GM12878 (cell line): ENCODE measurements at regions not wholly inside any gene's neighbourhood (a gene's known extent, or its start where the extent isn't known, plus 50 kb on each side); places are given as distances from the start of the nearest gene placed in this dataset.

ENCODE experiments used
- ATAC-seq: fragments of 200-7000 bp; cut with Tn5 transposase; 3 replicates; pipeline ENCODE4 v1.9.1; 2020; ENCODE audit warnings: mild to moderate bottlenecking, moderate library complexity
- BruUV-seq: library from RNA; stranded (reverse); fragments of 400-500 nt; replicated peaks from 2 replicates; lab custom pipeline; 2021; lab: Mats Ljungman, UMichigan
- CTCF ChIA-PET: fragments of 300-600 bp; sonication (Branson Sonifier 250); formaldehyde crosslinking; extraction: SDS; loops from one replicate; lab custom pipeline; 2021; ENCODE audit warnings: inconsistent platforms; lab: Yijun Ruan, JAX
- POLR2A ChIA-PET: fragments of 350-600 bp; formaldehyde crosslinking; extraction: SDS; loops from one replicate; lab custom pipeline; 2021; ENCODE audit warnings: inconsistent platforms; lab: Charles Lee
- RAD21 ChIA-PET: fragments of 300-600 bp; sonication (Branson Sonifier 250); formaldehyde crosslinking; loops from one replicate; lab custom pipeline; 2023; ENCODE audit warnings: antibody characterized with exemption; ENCODE audit not compliant: unreplicated experiment; lab: Charles Lee
- SMC1A ChIA-PET: fragments of 300-600 bp; sonication (Branson Sonifier 250); formaldehyde crosslinking; loops from one replicate; lab custom pipeline; 2023; ENCODE audit not compliant: unreplicated experiment, uncharacterized antibody; lab: Charles Lee
- DNase-seq: peaks from one replicate; pipeline ENCODE4 v3.0.0-alpha.2; 2011; ENCODE audit warnings: low read depth, low spot score
- FAIRE-seq: peaks from 3 replicates; lab custom pipeline; 2011; peaks lifted over from hg19 to GRCh38; lab: Jason Lieb, UNC
- H2AFZ ChIP-seq: 2 replicates; pipeline ENCODE4 v1.6.0; 2011; ENCODE audit warnings: low read depth, low read length, control low read depth; ENCODE audit not compliant: control insufficient read depth
- H3K27ac ChIP-seq: 2 replicates; pipeline ENCODE4 v1.5.1; 2011; ENCODE audit warnings: control low read depth; ENCODE audit not compliant: control insufficient read depth, insufficient read depth
- H3K27me3 ChIP-seq, 2 experiments: replicated peaks in 1 of 2; 2 replicates each; pipeline versions ENCODE4 v1.6.0 to v1.6.1; 2011; ENCODE audit warnings: low read length in 1 of 2; ENCODE audit not compliant: control insufficient read depth in 2 of 2, insufficient read depth in 2 of 2
- H3K36me3 ChIP-seq, 2 experiments: 2 replicates each; pipeline ENCODE4 v1.5.1; 2011; ENCODE audit warnings: low read length in 1 of 2; ENCODE audit not compliant: control insufficient read depth in 2 of 2, insufficient read depth in 2 of 2
- H3K4me1 ChIP-seq: 2 replicates; pipeline ENCODE4 v1.6.1; 2011; ENCODE audit warnings: mild to moderate bottlenecking, low read length, moderate library complexity, mixed read lengths; ENCODE audit not compliant: control insufficient read depth, insufficient read depth
- H3K4me2 ChIP-seq: 2 replicates; pipeline ENCODE4 v1.6.0; 2011; ENCODE audit warnings: control low read depth; ENCODE audit not compliant: control insufficient read depth, insufficient read depth
- H3K4me3 ChIP-seq: fragments of 200-600 bp; sonication (generic); 2 replicates; pipeline ENCODE4 v1.5.1; 2016
- H3K79me2 ChIP-seq: 2 replicates; pipeline ENCODE4 v1.6.0; 2011; ENCODE audit warnings: low read length; ENCODE audit not compliant: control insufficient read depth, insufficient read depth
- H3K9ac ChIP-seq: 2 replicates; pipeline ENCODE4 v1.8.0; 2011; ENCODE audit warnings: low read length, control low read depth, mixed read lengths; ENCODE audit not compliant: control insufficient read depth, insufficient read depth
- H3K9me3 ChIP-seq: replicated peaks from 3 replicates; pipeline ENCODE4 v1.5.1; 2011; ENCODE audit warnings: mild to moderate bottlenecking, low read length; ENCODE audit not compliant: control insufficient read depth, insufficient read depth
- H4K20me1 ChIP-seq: 2 replicates; pipeline ENCODE4 v1.6.0; 2011; ENCODE audit not compliant: control insufficient read depth, insufficient read depth
- BRCA1 ChIP-seq: IDR thresholded peaks from 2 replicates; pipeline ENCODE4 v1.6.1; 2011; ENCODE audit warnings: low read depth, low read length, improper control_type of control experiment
- EED ChIP-seq: sonication (generic); IDR thresholded peaks from 2 replicates; pipeline ENCODE4 v1.6.1; 2016; ENCODE audit warnings: antibody characterized with exemption, low read depth
- WGBS: methylation state at CpG from one replicate; pipeline ENCODE4 v1.1.6; 2016; ENCODE audit warnings: low lambda C conversion rate; ENCODE audit not compliant: insufficient replicate concordance, insufficient coverage; ENCODE audit errors: missing lambda C conversion rate; 5-methylcytosine and 5-hydroxymethylcytosine counted together
- in situ Hi-C: fragments of 300-500 bp; cut with MboI; formaldehyde crosslinking; loops from 9 replicates; pipeline ENCODE4 v1.14.3; 2018; ENCODE audit warnings: mixed read lengths
- intact Hi-C: fragments of 100-400 bp; cut with micrococcal nuclease; formaldehyde crosslinking; loops from one replicate; pipeline ENCODE4 v1.14.2; 2022; ENCODE audit not compliant: unreplicated experiment
- TF ChIP-seq, protein P1 (sequence below): fragments of 450-650 bp; IDR thresholded peaks from 2 replicates; pipeline ENCODE4 v1.6.1; 2016; ENCODE audit warnings: mild to moderate bottlenecking
- TF ChIP-seq, protein P2 (sequence below): IDR thresholded peaks from 2 replicates; pipeline ENCODE4 v1.6.1; 2012; ENCODE audit warnings: mild to moderate bottlenecking, low read depth, low read length

DNA sequence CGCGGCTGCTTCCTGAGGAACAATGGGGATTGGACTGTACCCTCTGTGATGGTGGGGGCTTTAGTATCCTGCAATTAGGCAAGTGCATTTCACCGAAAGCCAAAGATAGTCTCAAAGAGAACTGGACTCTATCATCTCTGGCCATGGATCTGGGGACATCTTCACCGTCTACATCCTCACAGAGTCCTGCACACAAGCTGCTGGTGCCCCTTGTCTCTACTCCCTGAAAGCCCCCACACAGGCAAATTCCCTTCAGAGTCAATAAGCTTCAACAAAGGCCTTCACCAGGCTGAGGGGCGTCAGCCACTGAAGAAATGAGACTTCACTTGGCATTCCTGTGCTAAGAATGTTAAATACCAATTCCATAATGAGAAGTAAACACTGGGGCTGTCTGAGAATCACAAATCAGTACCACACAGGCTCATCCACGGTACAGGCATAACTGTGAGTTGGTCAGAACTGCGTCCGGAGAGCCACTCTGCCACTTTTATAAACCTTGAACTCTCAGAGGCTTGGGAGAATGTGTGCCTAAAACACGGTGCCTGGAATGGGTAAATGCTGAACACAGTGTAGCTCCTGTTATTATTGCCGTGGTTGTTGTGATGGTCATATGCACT lies 432.7 kb downstream of the ZNF521 start (continued):
- TF ChIP-seq, protein P1, sequence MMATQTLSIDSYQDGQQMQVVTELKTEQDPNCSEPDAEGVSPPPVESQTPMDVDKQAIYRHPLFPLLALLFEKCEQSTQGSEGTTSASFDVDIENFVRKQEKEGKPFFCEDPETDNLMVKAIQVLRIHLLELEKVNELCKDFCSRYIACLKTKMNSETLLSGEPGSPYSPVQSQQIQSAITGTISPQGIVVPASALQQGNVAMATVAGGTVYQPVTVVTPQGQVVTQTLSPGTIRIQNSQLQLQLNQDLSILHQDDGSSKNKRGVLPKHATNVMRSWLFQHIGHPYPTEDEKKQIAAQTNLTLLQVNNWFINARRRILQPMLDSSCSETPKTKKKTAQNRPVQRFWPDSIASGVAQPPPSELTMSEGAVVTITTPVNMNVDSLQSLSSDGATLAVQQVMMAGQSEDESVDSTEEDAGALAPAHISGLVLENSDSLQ, result no peak
- TF ChIP-seq EED (no peak), BRCA1 (no peak)

DNA sequence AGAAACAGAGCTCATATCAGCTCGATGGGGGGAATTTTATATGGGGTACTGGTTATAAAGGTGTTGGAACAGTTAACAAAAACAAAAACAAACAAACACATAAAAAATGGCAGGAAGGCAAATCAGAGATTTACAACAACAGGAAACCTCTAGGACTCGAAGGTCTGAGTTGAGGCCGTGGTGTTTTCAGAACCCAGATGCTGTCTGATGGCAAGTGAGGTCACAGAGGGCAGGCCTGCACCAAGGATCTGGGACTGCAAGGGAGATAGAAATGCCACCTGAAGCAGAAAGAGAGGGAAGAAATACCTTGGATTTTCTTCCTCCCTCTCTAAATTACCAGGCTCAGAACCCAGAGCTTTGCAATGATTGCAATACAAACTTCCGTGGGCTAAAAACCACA lies 429.5 kb downstream of the ZNF521 start:
- H3K27me3 ChIP-seq, result no peaks in the 10 kb centered on the region
- ChIA-PET CTCF (no interaction called here), POLR2A (no interaction called here), SMC1A (no interaction called here), RAD21 (no interaction called here)
- no peak for FAIRE-seq
- no peaks in the 10 kb centered on the region for H3K36me3 ChIP-seq
- intact Hi-C loops, result no loop called here
- TF ChIP-seq, protein P2, sequence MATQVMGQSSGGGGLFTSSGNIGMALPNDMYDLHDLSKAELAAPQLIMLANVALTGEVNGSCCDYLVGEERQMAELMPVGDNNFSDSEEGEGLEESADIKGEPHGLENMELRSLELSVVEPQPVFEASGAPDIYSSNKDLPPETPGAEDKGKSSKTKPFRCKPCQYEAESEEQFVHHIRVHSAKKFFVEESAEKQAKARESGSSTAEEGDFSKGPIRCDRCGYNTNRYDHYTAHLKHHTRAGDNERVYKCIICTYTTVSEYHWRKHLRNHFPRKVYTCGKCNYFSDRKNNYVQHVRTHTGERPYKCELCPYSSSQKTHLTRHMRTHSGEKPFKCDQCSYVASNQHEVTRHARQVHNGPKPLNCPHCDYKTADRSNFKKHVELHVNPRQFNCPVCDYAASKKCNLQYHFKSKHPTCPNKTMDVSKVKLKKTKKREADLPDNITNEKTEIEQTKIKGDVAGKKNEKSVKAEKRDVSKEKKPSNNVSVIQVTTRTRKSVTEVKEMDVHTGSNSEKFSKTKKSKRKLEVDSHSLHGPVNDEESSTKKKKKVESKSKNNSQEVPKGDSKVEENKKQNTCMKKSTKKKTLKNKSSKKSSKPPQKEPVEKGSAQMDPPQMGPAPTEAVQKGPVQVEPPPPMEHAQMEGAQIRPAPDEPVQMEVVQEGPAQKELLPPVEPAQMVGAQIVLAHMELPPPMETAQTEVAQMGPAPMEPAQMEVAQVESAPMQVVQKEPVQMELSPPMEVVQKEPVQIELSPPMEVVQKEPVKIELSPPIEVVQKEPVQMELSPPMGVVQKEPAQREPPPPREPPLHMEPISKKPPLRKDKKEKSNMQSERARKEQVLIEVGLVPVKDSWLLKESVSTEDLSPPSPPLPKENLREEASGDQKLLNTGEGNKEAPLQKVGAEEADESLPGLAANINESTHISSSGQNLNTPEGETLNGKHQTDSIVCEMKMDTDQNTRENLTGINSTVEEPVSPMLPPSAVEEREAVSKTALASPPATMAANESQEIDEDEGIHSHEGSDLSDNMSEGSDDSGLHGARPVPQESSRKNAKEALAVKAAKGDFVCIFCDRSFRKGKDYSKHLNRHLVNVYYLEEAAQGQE, result no peak
- no peak overlapping the region; the same call in 1 of the 2 replicates for H2AFZ ChIP-seq
- H3K4me1 ChIP-seq, result peaks cover 10% of the 10 kb centered on the region
- 0% methylated on average over 4 of the region's 4 CpGs for WGBS
- no peak for DNase-seq
- in situ Hi-C loops, result no loop called here
- peak; percentile 53; the same call in 2 of the 3 replicates for ATAC-seq
- no peak overlapping the region for H3K9ac ChIP-seq
- H3K27ac ChIP-seq, result no peak overlapping the region
- H3K79me2 ChIP-seq, result no peaks in the 10 kb centered on the region
- H3K4me3 ChIP-seq, result no peak overlapping the region
- BruUV-seq, result no TSS peak
- no peaks in the 10 kb centered on the region for H3K9me3 ChIP-seq
- H3K4me2 ChIP-seq, result peak overlapping the region; percentile 55; the same call in 1 of the 2 replicates
- H4K20me1 ChIP-seq, result no peaks in the 10 kb centered on the region
